Vagina (tissue), 2 donors: ENCODE measurements at regions not wholly inside any gene's neighbourhood (a gene's known extent, or its start where the extent isn't known, plus 50 kb on each side); places are given as distances from the start of the nearest gene placed in this dataset.

Experiments
- DNase-seq, 2 donors: peaks; one replicate each; pipeline ENCODE4 v3.0.0-alpha.2; 2017; ENCODE audit errors: extremely low spot score in 2 of 2
- H3K27ac ChIP-seq: fragments of 200-600 bp; sonication (generic); one replicate; pipeline ENCODE4 v1.5.1; 2019
- H3K27me3 ChIP-seq: fragments of 200-600 bp; sonication (generic); one replicate; pipeline ENCODE4 v1.5.1; 2019
- H3K36me3 ChIP-seq, 2 donors: fragments of 200-600 bp; sonication (generic); one replicate each; pipeline ENCODE4 v1.5.1; 2017 to 2019
- H3K4me1 ChIP-seq: fragments of 200-600 bp; sonication (generic); one replicate; pipeline ENCODE4 v1.5.1; 2019
- H3K4me3 ChIP-seq, 2 donors: fragments of 200-600 bp; sonication (generic); 1 replicate in 1 of 2; 2 replicates in 1 of 2; pipeline ENCODE4 v1.5.1; 2016 to 2019
- H3K9me3 ChIP-seq: fragments of 200-600 bp; sonication (generic); one replicate; pipeline ENCODE4 v1.5.1; 2019
- CTCF ChIP-seq, 3 experiments: fragments of 450-650 bp in 2 of 3; fragments of 200-600 bp in 1 of 3; sonication (generic) in 1 of 3; IDR thresholded peaks; one replicate each; pipeline ENCODE4 v1.5.1; 2017 to 2019; ENCODE audit warnings: antibody characterized with exemption in 3 of 3, mild to moderate bottlenecking in 2 of 3, moderate library complexity in 2 of 3
- POLR2A ChIP-seq, 2 donors: fragments of 450-650 bp; IDR thresholded peaks; one replicate each; pipeline ENCODE4 v1.6.1; 2017; ENCODE audit warnings: antibody characterized with exemption in 2 of 2, mild to moderate bottlenecking in 2 of 2, moderate library complexity in 2 of 2
- POLR2AphosphoS5 ChIP-seq, 2 donors: sonication (generic); formaldehyde crosslinking; IDR thresholded peaks; one replicate each; pipeline ENCODE4 v1.9.0; 2017; ENCODE audit warnings: antibody characterized with exemption in 2 of 2, mild to moderate bottlenecking in 2 of 2, low read depth in 1 of 2; ENCODE audit not compliant: insufficient read depth in 1 of 2
- intact Hi-C: fragments of 100-400 bp; cut with DNase I; formaldehyde crosslinking; loops from one replicate; pipeline ENCODE4 v1.15.1; 2023

- Histone ChIP-seq H3K9me3 (no peaks in the 10 kb centered on the region), H3K27me3 (no peaks in the 10 kb centered on the region), H3K36me3 (no peaks in the 10 kb centered on the region), H3K4me1 (peaks cover 15% of the 10 kb centered on the region), H3K4me3 (no peak overlapping the region), H3K27ac (no peak overlapping the region)
- intact Hi-C loops = loop anchor here (10.0 kb wide), 2 partner anchors 75 to 145 kb away; partner anchors contain the start of gene ABCA1
- no peak for DNase-seq
- no peak for TF ChIP-seq CTCF (IDR thresholded peaks at IDR 0.05)
- TF ChIP-seq POLR2AphosphoS5 (IDR thresholded peaks at IDR 0.05; ENCODE audit: insufficient read depth in 1 of 2, low read depth in 1 of 2) = no peak
- no peak for TF ChIP-seq POLR2A (IDR thresholded peaks at IDR 0.05)
Observed at GRCh38 chr9:105069696-105070095, 141.7 kb upstream of the ABCA1 start.

DNA sequence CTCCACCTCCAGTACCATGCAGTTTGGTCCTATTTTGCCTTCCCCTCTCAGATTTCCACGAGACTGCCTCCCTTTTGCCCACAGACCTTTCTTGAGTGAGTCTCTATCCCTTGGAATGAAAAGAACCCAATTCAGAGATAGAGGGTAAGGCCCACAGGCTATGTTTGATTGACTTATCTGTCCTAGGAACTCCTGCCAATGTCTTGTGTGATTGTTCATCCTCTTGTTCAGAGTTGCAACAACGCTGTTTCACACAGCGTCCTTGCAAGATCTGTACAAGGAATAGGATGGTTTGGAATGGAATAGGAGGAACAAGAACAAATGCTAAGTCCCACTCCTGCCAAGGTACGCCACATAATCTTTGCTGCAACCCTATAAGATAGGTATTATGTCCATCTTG, 142.2 kb upstream of the ABCA1 start:
- no peak overlapping the region for H3K27ac ChIP-seq
- DNase-seq = no peak
- H3K4me1 ChIP-seq = peaks cover 11% of the 10 kb centered on the region
- intact Hi-C loops = no loop called here
- H3K36me3 ChIP-seq = no peaks in the 10 kb centered on the region
- H3K4me3 ChIP-seq = no peak overlapping the region
- TF ChIP-seq POLR2A (IDR thresholded peaks at IDR 0.05) (no peak), POLR2AphosphoS5 (IDR thresholded peaks at IDR 0.05; ENCODE audit: insufficient read depth in 1 of 2, low read depth in 1 of 2) (no peak), CTCF (IDR thresholded peaks at IDR 0.05) (no peak)
- H3K9me3 ChIP-seq = no peaks in the 10 kb centered on the region
- no peaks in the 10 kb centered on the region for H3K27me3 ChIP-seq

GRCh38 chr9:105072476-105072875, 144.5 kb upstream of the ABCA1 start:
- H3K27me3 ChIP-seq = no peaks in the 10 kb centered on the region
- H3K4me1 ChIP-seq = no peaks in the 10 kb centered on the region
- TF ChIP-seq POLR2AphosphoS5 (IDR thresholded peaks at IDR 0.05; ENCODE audit: insufficient read depth in 1 of 2, low read depth in 1 of 2) (no peak), CTCF (IDR thresholded peaks at IDR 0.05) (no peak), POLR2A (IDR thresholded peaks at IDR 0.05) (no peak)
- no peak overlapping the region for H3K27ac ChIP-seq
- no peaks in the 10 kb centered on the region for H3K36me3 ChIP-seq
- DNase-seq = no peak
- intact Hi-C loops = no loop called here
- no peaks in the 10 kb centered on the region for H3K9me3 ChIP-seq
- no peak overlapping the region for H3K4me3 ChIP-seq

DNA sequence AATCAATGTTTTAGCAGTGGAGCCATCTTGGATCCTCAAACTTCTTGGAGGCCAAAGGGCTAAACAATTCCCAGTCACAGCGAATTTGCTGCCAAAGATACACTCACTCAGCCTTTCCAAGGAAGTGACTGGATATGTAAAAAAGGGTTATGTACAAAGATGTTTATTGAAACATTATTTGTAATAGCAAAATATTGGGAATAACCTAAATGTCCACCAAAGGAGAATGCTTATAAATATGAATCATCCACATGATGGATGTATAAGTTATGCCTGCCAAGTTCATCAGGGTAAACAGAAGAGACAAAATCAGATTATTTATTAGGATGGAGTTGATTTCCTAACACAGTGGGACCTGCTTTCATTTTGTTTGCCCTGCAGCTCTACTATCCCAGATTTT, 145.2 kb upstream of the ABCA1 start:
- no peak overlapping the region for H3K4me3 ChIP-seq
- no peak overlapping the region for H3K27ac ChIP-seq
- intact Hi-C loops = no loop called here
- H3K27me3 ChIP-seq = no peaks in the 10 kb centered on the region
- no peak for DNase-seq
- no peak for TF ChIP-seq POLR2A (IDR thresholded peaks at IDR 0.05)
- no peak for TF ChIP-seq CTCF (IDR thresholded peaks at IDR 0.05)
- TF ChIP-seq POLR2AphosphoS5 (IDR thresholded peaks at IDR 0.05; ENCODE audit: insufficient read depth in 1 of 2, low read depth in 1 of 2) = no peak
- no peaks in the 10 kb centered on the region for H3K9me3 ChIP-seq
- H3K4me1 ChIP-seq = no peaks in the 10 kb centered on the region
- H3K36me3 ChIP-seq = no peaks in the 10 kb centered on the region

DNA sequence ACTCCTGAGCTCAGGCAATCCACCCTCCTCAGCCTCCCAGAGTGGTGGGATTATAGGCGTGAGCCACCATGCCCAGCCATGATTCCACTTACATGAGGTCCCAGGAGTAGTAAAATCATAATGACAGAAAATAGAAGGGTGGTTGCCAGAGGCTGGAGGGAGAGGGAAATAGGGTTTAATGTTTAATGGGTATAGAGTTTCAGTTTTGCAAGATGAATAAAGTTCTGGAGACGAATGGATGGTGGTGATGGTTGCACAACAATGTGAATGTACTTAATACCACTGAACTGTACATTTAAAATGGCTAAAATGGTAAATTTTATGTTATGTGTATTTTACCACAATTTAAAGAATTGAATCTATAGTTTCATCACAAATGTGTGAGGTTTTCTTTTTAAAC, 146.5 kb upstream of the ABCA1 start:
- no peak for DNase-seq
- H3K4me1 ChIP-seq = no peaks in the 10 kb centered on the region
- no peaks in the 10 kb centered on the region for H3K36me3 ChIP-seq
- H3K9me3 ChIP-seq = no peaks in the 10 kb centered on the region
- no peak overlapping the region for H3K4me3 ChIP-seq
- no peaks in the 10 kb centered on the region for H3K27me3 ChIP-seq
- H3K27ac ChIP-seq = no peak overlapping the region
- intact Hi-C loops = no loop called here
- TF ChIP-seq POLR2A (IDR thresholded peaks at IDR 0.05) (no peak), POLR2AphosphoS5 (IDR thresholded peaks at IDR 0.05; ENCODE audit: insufficient read depth in 1 of 2, low read depth in 1 of 2) (no peak), CTCF (IDR thresholded peaks at IDR 0.05) (no peak)
